Esophagus muscularis mucosa (tissue), 4 donors: ENCODE measurements at regions not wholly inside any gene's neighbourhood (a gene's known extent, or its start where the extent isn't known, plus 50 kb on each side); places are given as distances from the start of the nearest gene placed in this dataset.
"Not testable (repeated sequence)": the region's sequence is repeated elsewhere in the genome, so short reads cannot be mapped to it uniquely, and the experiment has no call there.

Experiments
- DNase-seq: peaks from one replicate; pipeline ENCODE4 v3.0.0-alpha.2; 2017; ENCODE audit errors: extremely low spot score
- H3K27ac ChIP-seq, 4 donors: fragments of 200-600 bp; sonication (generic); replicated peaks in 1 of 4; 1 replicate in 3 of 4; 2 replicates in 1 of 4; pipeline ENCODE4 v1.5.1; 2016 to 2019; ENCODE audit warnings: mild to moderate bottlenecking in 1 of 4
- H3K27me3 ChIP-seq, 4 donors: fragments of 200-600 bp; sonication (generic); one replicate each; pipeline versions ENCODE4 v1.5.1 to v1.6.0; 2016 to 2019
- H3K36me3 ChIP-seq, 4 donors: fragments of 200-600 bp; sonication (generic); one replicate each; pipeline ENCODE4 v1.5.1; 2016 to 2019
- H3K4me1 ChIP-seq, 4 donors: fragments of 200-600 bp; sonication (generic); one replicate each; pipeline ENCODE4 v1.5.1; 2016 to 2019
- H3K4me3 ChIP-seq, 4 donors: fragments of 200-600 bp; sonication (generic); 1 replicate in 2 of 4; 2 replicates in 2 of 4; pipeline ENCODE4 v1.5.1; 2016 to 2019; ENCODE audit warnings: mild to moderate bottlenecking in 4 of 4, moderate library complexity in 1 of 4
- H3K9me3 ChIP-seq, 4 donors: fragments of 200-600 bp; sonication (generic); 1 replicate in 3 of 4; 2 replicates in 1 of 4; pipeline ENCODE4 v1.5.1; 2016 to 2019
- CTCF ChIP-seq, 3 experiments: fragments of 200-600 bp in 2 of 3; fragments of 450-650 bp in 1 of 3; sonication (generic) in 2 of 3; IDR thresholded peaks; one replicate each; pipeline ENCODE4 v1.5.1; 2017 to 2019; ENCODE audit warnings: antibody characterized with exemption in 3 of 3, mild to moderate bottlenecking in 2 of 3, moderate library complexity in 1 of 3
- EP300 ChIP-seq: sonication (generic); formaldehyde crosslinking; IDR thresholded peaks from one replicate; pipeline ENCODE4 v1.6.1; 2017; ENCODE audit warnings: antibody characterized with exemption
- POLR2A ChIP-seq: fragments of 450-650 bp; IDR thresholded peaks from one replicate; pipeline ENCODE4 v1.6.1; 2017; ENCODE audit warnings: antibody characterized with exemption, moderate library complexity, mild to moderate bottlenecking, low read depth
- POLR2AphosphoS5 ChIP-seq, 2 donors: sonication (generic); formaldehyde crosslinking; IDR thresholded peaks; one replicate each; pipeline ENCODE4 v1.6.1; 2017; ENCODE audit warnings: antibody characterized with exemption in 2 of 2
- WGBS: methylation state at CpG from one replicate; pipeline ENCODE4 v1.1.5; 2018; 5-methylcytosine and 5-hydroxymethylcytosine counted together
- intact Hi-C: fragments of 100-400 bp; cut with DNase I; formaldehyde crosslinking; loops from one replicate; pipeline ENCODE4 v1.15.1; 2023

- intact Hi-C loops, result no loop called here
- Histone ChIP-seq H3K4me3 (no peak overlapping the region), H3K4me1 (no peaks in the 10 kb centered on the region), H3K36me3 (no peaks in the 10 kb centered on the region), H3K27ac (no peak overlapping the region), H3K9me3 (no peaks in the 10 kb centered on the region), H3K27me3 (no peaks in the 10 kb centered on the region)
- TF ChIP-seq CTCF (IDR thresholded peaks at IDR 0.05) (no peak), POLR2A (no peak), POLR2AphosphoS5 (IDR thresholded peaks at IDR 0.05) (no peak), EP300 (no peak)
- WGBS, result 68% methylated on average over 1 of the region's 1 CpG
- DNase-seq, result no peak
These were observed 106.2 kb downstream of the PLPPR4 start for GRCh38 chr1:99370476-99370875.

GRCh38 chr1:99371413-99371812 lies 107.1 kb downstream of the PLPPR4 start:
- Histone ChIP-seq H3K27me3 (no peaks in the 10 kb centered on the region), H3K27ac (no peak overlapping the region), H3K36me3 (no peaks in the 10 kb centered on the region), H3K9me3 (no peaks in the 10 kb centered on the region), H3K4me1 (no peaks in the 10 kb centered on the region), H3K4me3 (no peak overlapping the region)
- intact Hi-C loops, result no loop called here
- 85% methylated on average over 1 of the region's 1 CpG for WGBS
- TF ChIP-seq POLR2AphosphoS5 (IDR thresholded peaks at IDR 0.05), result no peak
- no peak for TF ChIP-seq POLR2A
- no peak for TF ChIP-seq EP300
- no peak for TF ChIP-seq CTCF (IDR thresholded peaks at IDR 0.05)
- DNase-seq, result no peak

GRCh38 chr1:99374109-99374508 lies 109.8 kb downstream of the PLPPR4 start:
- intact Hi-C loops, result no loop called here
- Histone ChIP-seq H3K9me3 (no peaks in the 10 kb centered on the region), H3K27me3 (no peaks in the 10 kb centered on the region), H3K4me3 (no peak overlapping the region), H3K27ac (no peak overlapping the region), H3K4me1 (no peaks in the 10 kb centered on the region), H3K36me3 (no peaks in the 10 kb centered on the region)
- 75% methylated on average over 9 of the region's 9 CpGs for WGBS
- TF ChIP-seq CTCF (IDR thresholded peaks at IDR 0.05) (no peak), POLR2A (no peak), POLR2AphosphoS5 (IDR thresholded peaks at IDR 0.05) (no peak), EP300 (no peak)
- DNase-seq, result no peak

- DNase-seq, intact Hi-C loops, H3K9me3 ChIP-seq, H3K27ac ChIP-seq, H3K4me1 ChIP-seq, H3K36me3 ChIP-seq, H3K4me3 ChIP-seq, H3K27me3 ChIP-seq: not testable (repeated sequence)
These were observed 110.4 kb downstream of the PLPPR4 start for GRCh38 chr1:99374693-99375092.

GRCh38 chr1:99384021-99384420 lies 119.7 kb downstream of the PLPPR4 start:
- WGBS, result 87% methylated on average over 4 of the region's 4 CpGs
- Histone ChIP-seq H3K4me3 (no peak overlapping the region), H3K9me3 (no peaks in the 10 kb centered on the region), H3K36me3 (no peaks in the 10 kb centered on the region), H3K27me3 (no peaks in the 10 kb centered on the region), H3K27ac (no peak overlapping the region), H3K4me1 (no peaks in the 10 kb centered on the region)
- intact Hi-C loops, result no loop called here
- no peak for DNase-seq
- TF ChIP-seq POLR2AphosphoS5 (IDR thresholded peaks at IDR 0.05) (no peak), POLR2A (no peak), EP300 (no peak), CTCF (IDR thresholded peaks at IDR 0.05) (no peak)
